HEK293T (cell line): ENCODE measurements at regions not wholly inside any gene's neighbourhood (a gene's known extent, or its start where the extent isn't known, plus 50 kb on each side); places are given as distances from the start of the nearest gene placed in this dataset.

Experiments used
- CTCF ChIA-PET: fragments of 350-600 bp; formaldehyde crosslinking; extraction: SDS; loops from one replicate; lab custom pipeline; 2021; ENCODE audit warnings: antibody characterized with exemption, inconsistent platforms; lab: Yijun Ruan, JAX
- POLR2A ChIA-PET: fragments of 350-600 bp; formaldehyde crosslinking; extraction: SDS; loops from one replicate; lab custom pipeline; 2020; ENCODE audit warnings: antibody characterized with exemption, inconsistent platforms; lab: Yijun Ruan, JAX
- DNase-seq: peaks from one replicate; pipeline ENCODE4 v3.0.0; 2012; ENCODE audit warnings: mixed read lengths; ENCODE audit errors: extremely low spot score
- ARNT ChIP-seq: fragments of 450-650 bp; IDR thresholded peaks from 2 replicates; pipeline ENCODE4 v1.6.1; 2017; ENCODE audit warnings: mild to moderate bottlenecking
- BHLHE40 ChIP-seq: fragments of 450-650 bp; IDR thresholded peaks from 2 replicates; pipeline ENCODE4 v1.6.1; 2016; ENCODE audit warnings: mild to moderate bottlenecking, moderate library complexity, borderline replicate concordance
- CTBP1 ChIP-seq: fragments of 450-650 bp; IDR thresholded peaks from 2 replicates; pipeline ENCODE4 v1.6.1; 2016; ENCODE audit warnings: borderline replicate concordance
- ELF4 ChIP-seq: fragments of 450-650 bp; IDR thresholded peaks from 2 replicates; pipeline ENCODE4 v1.6.1; 2017; ENCODE audit warnings: antibody characterized with exemption
- FOXA1 ChIP-seq: fragments of 450-650 bp; IDR thresholded peaks from 2 replicates; pipeline ENCODE4 v1.6.1; 2016; ENCODE audit warnings: mild to moderate bottlenecking
- FOXK2 ChIP-seq: fragments of 450-650 bp; IDR thresholded peaks from 2 replicates; pipeline ENCODE4 v1.6.1; 2016; ENCODE audit warnings: mild to moderate bottlenecking
- FOXM1 ChIP-seq: fragments of 450-650 bp; IDR thresholded peaks from 2 replicates; pipeline ENCODE4 v1.6.1; 2017; ENCODE audit warnings: mild to moderate bottlenecking, borderline replicate concordance
- HDGF ChIP-seq: fragments of 450-650 bp; IDR thresholded peaks from 2 replicates; pipeline ENCODE4 v1.6.1; 2017; ENCODE audit warnings: antibody characterized with exemption, borderline replicate concordance
- L3MBTL2 ChIP-seq: fragments of 450-650 bp; conservative IDR thresholded peaks from 2 replicates; pipeline ENCODE4 v1.6.1; 2016; ENCODE audit warnings: mild to moderate bottlenecking
- LEF1 ChIP-seq: fragments of 450-650 bp; IDR thresholded peaks from 2 replicates; pipeline ENCODE4 v1.6.1; 2017; ENCODE audit warnings: mild to moderate bottlenecking, borderline replicate concordance
- NFRKB ChIP-seq: fragments of 450-650 bp; IDR thresholded peaks from 2 replicates; pipeline ENCODE4 v1.6.1; 2016; ENCODE audit warnings: mild to moderate bottlenecking, moderate library complexity
- PKNOX1 ChIP-seq: fragments of 450-650 bp; IDR thresholded peaks from 2 replicates; pipeline ENCODE4 v1.6.1; 2016
- SP1 ChIP-seq: fragments of 450-650 bp; IDR thresholded peaks from 2 replicates; pipeline ENCODE4 v1.6.1; 2017
- SUZ12 ChIP-seq: fragments of 450-650 bp; IDR thresholded peaks from 2 replicates; pipeline ENCODE4 v1.6.1; 2016; ENCODE audit warnings: mild to moderate bottlenecking
- TARDBP ChIP-seq: fragments of 450-650 bp; IDR thresholded peaks from 2 replicates; pipeline ENCODE4 v1.6.1; 2016

- ChIA-PET CTCF (no interaction called here), POLR2A (no interaction called here)
- no peak for DNase-seq
- TF ChIP-seq FOXM1: no peak
- TF ChIP-seq L3MBTL2: no peak
- no peak for TF ChIP-seq NFRKB
These were observed 396.3 kb upstream of the NEGR1 start for GRCh38 chr1:72678683-72679082.

GRCh38 chr1:72670902-72671301 is 388.6 kb upstream of the NEGR1 start:
- ChIA-PET POLR2A (no interaction called here), CTCF (no interaction called here)
- DNase-seq: no peak
- TF ChIP-seq NFRKB (no peak), ARNT (no peak), SUZ12 (no peak), TARDBP (no peak), FOXK2 (no peak), HDGF (no peak)

GRCh38 chr1:72662918-72663317 is 380.6 kb upstream of the NEGR1 start:
- no peak for TF ChIP-seq LEF1
- no peak for TF ChIP-seq CTBP1
- TF ChIP-seq FOXA1: no peak
- TF ChIP-seq ELF4: no peak
- no peak for TF ChIP-seq L3MBTL2
- ChIA-PET CTCF (no interaction called here), POLR2A (no interaction called here)
- no peak for DNase-seq

GRCh38 chr1:72650843-72651435 is 368.6 kb upstream of the NEGR1 start:
- no peak for TF ChIP-seq FOXA1
- no peak for TF ChIP-seq ARNT
- no peak for TF ChIP-seq BHLHE40
- no peak for TF ChIP-seq NFRKB
- no peak for TF ChIP-seq PKNOX1
- no peak for TF ChIP-seq FOXM1
- DNase-seq: no peak
- CTCF ChIA-PET: no interaction called here
- POLR2A ChIA-PET: no interaction called here

- POLR2A ChIA-PET: no interaction called here
- no peak for TF ChIP-seq TARDBP
- no peak for TF ChIP-seq PKNOX1
- no peak for TF ChIP-seq NFRKB
- no peak for TF ChIP-seq HDGF
- no peak for TF ChIP-seq L3MBTL2
- TF ChIP-seq CTBP1: no peak
- CTCF ChIA-PET: no interaction called here
- no peak for DNase-seq
These were observed 367.7 kb upstream of the NEGR1 start for GRCh38 chr1:72649991-72650390.

GRCh38 chr1:72649211-72649888 is 367.0 kb upstream of the NEGR1 start:
- TF ChIP-seq LEF1 (no peak), CTBP1 (no peak), NFRKB (no peak), ARNT (no peak), PKNOX1 (no peak), ELF4 (no peak), BHLHE40 (no peak), FOXM1 (no peak), HDGF (no peak)
- POLR2A ChIA-PET: no interaction called here
- DNase-seq: no peak
- CTCF ChIA-PET: no interaction called here

GRCh38 chr1:72648465-72648864 is 366.1 kb upstream of the NEGR1 start:
- no peak for DNase-seq
- ChIA-PET CTCF (no interaction called here), POLR2A (no interaction called here)
- no peak for TF ChIP-seq BHLHE40
- no peak for TF ChIP-seq FOXK2
- TF ChIP-seq PKNOX1: no peak
- no peak for TF ChIP-seq L3MBTL2
- no peak for TF ChIP-seq TARDBP
- no peak for TF ChIP-seq NFRKB
- TF ChIP-seq FOXM1: no peak
- no peak for TF ChIP-seq HDGF
- TF ChIP-seq SP1: no peak
- no peak for TF ChIP-seq ARNT
- TF ChIP-seq FOXA1: no peak
- TF ChIP-seq ELF4: no peak
